CD14-positive monocyte (primary cell): ENCODE measurements at regions not wholly inside any gene's neighbourhood (a gene's known extent, or its start where the extent isn't known, plus 50 kb on each side); places are given as distances from the start of the nearest gene placed in this dataset.
"Not testable (repeated sequence)": the region's sequence is repeated elsewhere in the genome, so short reads cannot be mapped to it uniquely, and the experiment has no call there.

Experiments
- DNase-seq, 3 donors: peaks; one replicate each; pipeline ENCODE4 v3.0.0-alpha.2; 2011 to 2022
- H2AFZ ChIP-seq: 2 replicates; pipeline ENCODE4 v1.6.0; 2012; ENCODE audit warnings: mild to moderate bottlenecking, low read depth, low read length, inconsistent platforms; ENCODE audit not compliant: insufficient read depth, poor library complexity, severe bottlenecking
- H3K27ac ChIP-seq, 2 donors: 1 replicate in 1 of 2; 2 replicates in 1 of 2; pipeline ENCODE4 v1.5.1; 2012 to 2013; ENCODE audit warnings: low read length in 2 of 2, control low read depth in 1 of 2, inconsistent platforms in 1 of 2, low read depth in 1 of 2, mild to moderate bottlenecking in 1 of 2
- H3K27me3 ChIP-seq, 2 donors: one replicate each; pipeline versions ENCODE4 v1.6.0 to v1.6.1; 2011 to 2013; ENCODE audit warnings: low read length in 2 of 2; ENCODE audit not compliant: control insufficient read depth in 2 of 2, insufficient read depth in 2 of 2
- H3K36me3 ChIP-seq, 2 donors: replicated peaks in 1 of 2; 1 replicate in 1 of 2; 2 replicates in 1 of 2; pipeline versions ENCODE4 v1.5.1 to v1.6.1; 2012 to 2013; ENCODE audit warnings: low read length in 2 of 2, control low read depth in 1 of 2, inconsistent platforms in 1 of 2, mild to moderate bottlenecking in 1 of 2; ENCODE audit not compliant: insufficient read depth in 2 of 2, control insufficient read depth in 1 of 2
- H3K4me1 ChIP-seq, 2 donors: 1 replicate in 1 of 2; 2 replicates in 1 of 2; pipeline versions ENCODE4 v1.5.1 to v1.6.1; 2012 to 2013; ENCODE audit warnings: low read length in 2 of 2, control low read depth in 1 of 2, inconsistent platforms in 1 of 2, mild to moderate bottlenecking in 1 of 2, moderate library complexity in 1 of 2; ENCODE audit not compliant: insufficient read depth in 2 of 2, control insufficient read depth in 1 of 2
- H3K4me2 ChIP-seq: replicated peaks from 2 replicates; pipeline ENCODE3; 2012; ENCODE audit warnings: low read length, moderate library complexity, mild to moderate bottlenecking; ENCODE audit not compliant: poor library complexity, severe bottlenecking; ENCODE audit errors: extremely low read depth
- H3K4me3 ChIP-seq, 3 experiments: fragments of 200-600 bp in 1 of 3; sonication (generic) in 1 of 3; replicated peaks in 1 of 3; 1 replicate in 2 of 3; 2 replicates in 1 of 3; pipeline ENCODE4 v1.5.1; 2011 to 2013; ENCODE audit warnings: low read length in 3 of 3, mild to moderate bottlenecking in 3 of 3, control low read depth in 2 of 3, low read depth in 2 of 3, inconsistent platforms in 1 of 3, moderate library complexity in 1 of 3
- H3K79me2 ChIP-seq: 2 replicates; pipeline ENCODE4 v1.6.0; 2012; ENCODE audit warnings: mild to moderate bottlenecking, control low read depth, inconsistent platforms, low read length, moderate library complexity; ENCODE audit not compliant: insufficient read depth
- H3K9ac ChIP-seq: 2 replicates; pipeline ENCODE4 v1.6.0; 2017; ENCODE audit warnings: low read length, mild to moderate bottlenecking; ENCODE audit not compliant: insufficient read depth, poor library complexity, severe bottlenecking
- H3K9me3 ChIP-seq, 2 donors: replicated peaks in 1 of 2; 1 replicate in 1 of 2; 2 replicates in 1 of 2; pipeline versions ENCODE4 v1.5.1 to v1.6.1; 2012 to 2013; ENCODE audit warnings: low read length in 2 of 2, control low read depth in 1 of 2; ENCODE audit not compliant: control insufficient read depth in 1 of 2, insufficient read depth in 1 of 2
- H4K20me1 ChIP-seq: 2 replicates; pipeline ENCODE4 v1.6.0; 2012; ENCODE audit warnings: mild to moderate bottlenecking, low read length, control low read depth, moderate library complexity; ENCODE audit not compliant: insufficient read depth
- H3K27ac Mint-ChIP-seq, 7 donors: one replicate each; pipeline ENCODE4 v1.8.0; 2020; ENCODE audit warnings: mild to moderate bottlenecking in 7 of 7, mixed read lengths in 7 of 7, moderate library complexity in 6 of 7, inconsistent platforms in 2 of 7
- H3K27me3 Mint-ChIP-seq, 3 donors: one replicate each; pipeline ENCODE4 v1.8.0; 2021 to 2022; ENCODE audit warnings: low read depth in 3 of 3, mild to moderate bottlenecking in 3 of 3, mixed read lengths in 3 of 3, moderate library complexity in 3 of 3, inconsistent platforms in 1 of 3
- H3K36me3 Mint-ChIP-seq, 2 donors: one replicate each; pipeline ENCODE4 v1.8.0; 2020; ENCODE audit warnings: mixed read lengths in 2 of 2, inconsistent platforms in 1 of 2, mild to moderate bottlenecking in 1 of 2
- H3K4me1 Mint-ChIP-seq: one replicate; pipeline ENCODE4 v1.8.0; 2020; ENCODE audit warnings: mild to moderate bottlenecking, mixed read lengths
- H3K4me3 Mint-ChIP-seq, 2 donors: one replicate each; pipeline ENCODE4 v1.8.0; 2020; ENCODE audit warnings: mild to moderate bottlenecking in 2 of 2, mixed read lengths in 2 of 2, moderate library complexity in 1 of 2
- H3K9me3 Mint-ChIP-seq, 7 donors: one replicate each; pipeline ENCODE4 v1.8.0; 2020 to 2022; ENCODE audit warnings: mixed read lengths in 7 of 7, mild to moderate bottlenecking in 6 of 7, moderate library complexity in 6 of 7, inconsistent platforms in 2 of 7
- WGBS: methylation state at CpG from one replicate; pipeline ENCODE4 v1.1.5; 2013; ENCODE audit warnings: missing lambda C conversion rate; ENCODE audit not compliant: insufficient coverage; 5-methylcytosine and 5-hydroxymethylcytosine counted together
- intact Hi-C, 2 donors: fragments of 100-400 bp; cut with micrococcal nuclease; formaldehyde crosslinking; loops; one replicate each; pipeline versions ENCODE4 v1.15.0 to v1.15.1; 2023
- TF ChIP-seq, protein P1 (sequence below): fragments of 200-600 bp; IDR thresholded peaks from one replicate; pipeline ENCODE4 v1.8.0; 2022; ENCODE audit warnings: antibody characterized with exemption, mild to moderate bottlenecking

DNA sequence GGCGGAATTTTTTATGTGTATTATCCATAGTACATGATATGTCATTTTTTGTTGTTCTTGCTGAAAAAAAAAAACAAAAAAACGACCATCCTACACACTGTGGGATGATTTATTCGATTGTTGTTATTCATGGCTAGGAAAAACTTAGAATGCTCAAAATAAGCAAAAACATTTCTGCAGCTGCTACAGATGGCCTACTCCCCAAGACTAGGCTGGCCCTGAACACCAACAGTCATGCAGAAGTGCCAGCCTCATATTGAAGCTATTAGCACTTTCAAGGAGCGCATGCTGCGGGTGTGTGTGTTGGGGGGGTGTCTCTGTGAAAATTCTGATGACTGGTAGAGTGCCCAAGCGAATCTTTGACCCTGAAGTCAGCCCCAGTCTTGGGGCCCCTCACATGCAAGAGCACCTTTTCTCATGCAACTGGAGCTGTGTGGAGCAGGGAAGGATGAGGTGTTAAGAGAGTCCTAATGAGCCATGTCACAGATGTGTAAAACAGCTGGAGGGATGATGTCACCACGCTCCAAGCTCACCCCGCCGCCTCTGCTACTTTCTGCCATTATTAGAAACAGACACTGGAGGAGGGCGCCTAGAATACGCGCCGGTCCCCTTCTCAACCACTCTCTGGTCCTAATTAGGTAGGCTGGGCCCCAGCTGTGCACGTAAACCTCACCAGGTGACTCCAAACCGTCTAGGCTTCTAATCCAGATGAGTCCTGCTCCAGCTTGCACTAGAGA lies 61.0 kb upstream of the SMIM23 start:
- H3K27ac ChIP-seq = no peak overlapping the region
- H3K4me3 ChIP-seq = no peak overlapping the region
- Mint-ChIP-seq H3K4me3 (no peak overlapping the region), H3K36me3 (peaks cover 0 to 3% of the 10 kb centered on the region in 2 donors), H3K4me1 (peaks cover 9% of the 10 kb centered on the region), H3K27me3 (peaks cover 0 to 2% (median 0%) of the 10 kb centered on the region in 3 donors), H3K9me3 (peaks cover 9 to 19% (median 14%) of the 10 kb centered on the region in 7 donors), H3K27ac (no peak overlapping the region)
- H3K36me3 ChIP-seq = no peaks in the 10 kb centered on the region
- H4K20me1 ChIP-seq = no peaks in the 10 kb centered on the region
- H3K9ac ChIP-seq = no peak overlapping the region
- H2AFZ ChIP-seq = no peak overlapping the region
- H3K79me2 ChIP-seq = no peaks in the 10 kb centered on the region
- peaks cover 6 to 8% of the 10 kb centered on the region in 2 donors for H3K4me1 ChIP-seq
- H3K27me3 ChIP-seq = no peaks in the 10 kb centered on the region
- H3K4me2 ChIP-seq = no peak overlapping the region
- intact Hi-C loops = no loop called here
- peaks cover 10 to 14% of the 10 kb centered on the region in 2 donors for H3K9me3 ChIP-seq
- TF ChIP-seq, protein P1, sequence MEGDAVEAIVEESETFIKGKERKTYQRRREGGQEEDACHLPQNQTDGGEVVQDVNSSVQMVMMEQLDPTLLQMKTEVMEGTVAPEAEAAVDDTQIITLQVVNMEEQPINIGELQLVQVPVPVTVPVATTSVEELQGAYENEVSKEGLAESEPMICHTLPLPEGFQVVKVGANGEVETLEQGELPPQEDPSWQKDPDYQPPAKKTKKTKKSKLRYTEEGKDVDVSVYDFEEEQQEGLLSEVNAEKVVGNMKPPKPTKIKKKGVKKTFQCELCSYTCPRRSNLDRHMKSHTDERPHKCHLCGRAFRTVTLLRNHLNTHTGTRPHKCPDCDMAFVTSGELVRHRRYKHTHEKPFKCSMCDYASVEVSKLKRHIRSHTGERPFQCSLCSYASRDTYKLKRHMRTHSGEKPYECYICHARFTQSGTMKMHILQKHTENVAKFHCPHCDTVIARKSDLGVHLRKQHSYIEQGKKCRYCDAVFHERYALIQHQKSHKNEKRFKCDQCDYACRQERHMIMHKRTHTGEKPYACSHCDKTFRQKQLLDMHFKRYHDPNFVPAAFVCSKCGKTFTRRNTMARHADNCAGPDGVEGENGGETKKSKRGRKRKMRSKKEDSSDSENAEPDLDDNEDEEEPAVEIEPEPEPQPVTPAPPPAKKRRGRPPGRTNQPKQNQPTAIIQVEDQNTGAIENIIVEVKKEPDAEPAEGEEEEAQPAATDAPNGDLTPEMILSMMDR = no peak
- WGBS = 98% methylated on average over 11 of the region's 15 CpGs
- DNase-seq = no peak

DNA sequence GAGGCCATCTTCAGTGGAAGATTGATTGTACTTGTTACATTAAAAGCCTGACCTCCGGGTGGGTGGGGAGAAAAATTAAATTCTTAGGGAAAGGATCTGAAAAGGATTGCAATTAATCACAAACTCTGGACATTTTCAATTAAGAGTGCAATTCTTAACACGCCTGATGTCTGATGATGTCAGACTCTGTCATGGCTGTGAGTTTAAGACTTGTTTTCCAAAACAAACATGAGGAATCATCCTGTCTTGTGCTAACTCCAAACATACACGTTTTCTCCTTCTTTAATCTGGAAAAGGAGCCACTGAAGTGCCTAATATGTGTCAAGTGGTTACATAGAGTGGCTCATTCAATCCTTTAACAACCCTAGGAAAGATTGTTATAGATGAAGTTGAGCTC lies 60.4 kb upstream of the SMIM23 start:
- Histone ChIP-seq H2AFZ (no peak overlapping the region), H3K9ac (no peak overlapping the region), H3K4me1 (peaks cover 6 to 8% of the 10 kb centered on the region in 2 donors), H3K9me3 (peaks cover 10 to 14% of the 10 kb centered on the region in 2 donors), H3K4me3 (no peak overlapping the region), H4K20me1 (no peaks in the 10 kb centered on the region), H3K27ac (no peak overlapping the region), H3K79me2 (no peaks in the 10 kb centered on the region), H3K4me2 (no peak overlapping the region), H3K36me3 (no peaks in the 10 kb centered on the region), H3K27me3 (no peaks in the 10 kb centered on the region)
- TF ChIP-seq, protein P1 = no peak
- Mint-ChIP-seq H3K27me3 (peaks cover 0 to 2% (median 0%) of the 10 kb centered on the region in 3 donors), H3K4me1 (peaks cover 9% of the 10 kb centered on the region), H3K27ac (no peak overlapping the region), H3K9me3 (peaks cover 9 to 19% (median 14%) of the 10 kb centered on the region in 7 donors), H3K4me3 (no peak overlapping the region), H3K36me3 (peaks cover 0 to 3% of the 10 kb centered on the region in 2 donors)
- no peak for DNase-seq
- no CpG with 5 or more reads among the region's 3 CpGs for WGBS
- intact Hi-C loops = no loop called here

DNA sequence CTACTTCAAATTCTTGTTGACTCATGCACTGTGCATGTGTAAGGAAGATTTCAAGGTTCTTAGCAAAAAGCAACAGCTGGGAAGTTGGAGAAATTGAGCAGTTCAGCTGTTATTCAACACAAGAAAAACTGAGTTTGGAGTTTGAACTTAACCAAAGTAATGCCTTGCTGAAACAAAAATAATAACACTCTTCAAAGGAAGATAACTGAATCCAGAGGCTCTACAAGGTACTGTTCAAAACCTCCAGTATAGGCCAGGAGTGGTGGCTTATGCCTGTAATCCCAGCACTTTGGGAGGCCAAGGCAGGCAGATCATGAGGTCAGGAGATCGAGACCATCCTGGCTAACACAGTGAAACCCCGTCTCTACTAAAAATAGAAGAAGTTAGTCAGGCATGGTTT lies 58.8 kb upstream of the SMIM23 start:
- H4K20me1 ChIP-seq, H3K27me3 Mint-ChIP-seq, intact Hi-C loops, DNase-seq, H3K27ac ChIP-seq, H3K36me3 Mint-ChIP-seq, H3K36me3 ChIP-seq, H3K4me3 ChIP-seq, H3K4me3 Mint-ChIP-seq, H3K27me3 ChIP-seq, H3K27ac Mint-ChIP-seq, H2AFZ ChIP-seq, H3K4me1 Mint-ChIP-seq, H3K4me2 ChIP-seq, H3K9ac ChIP-seq, H3K4me1 ChIP-seq, H3K79me2 ChIP-seq: not testable (repeated sequence)
- peaks cover 10 to 14% of the 10 kb centered on the region in 2 donors for H3K9me3 ChIP-seq
- H3K9me3 Mint-ChIP-seq = peaks cover 9 to 19% (median 14%) of the 10 kb centered on the region in 7 donors
- no CpG with 5 or more reads among the region's 2 CpGs for WGBS
